Pancreas (tissue), 10 donors: ENCODE measurements at regions not wholly inside any gene's neighbourhood (a gene's known extent, or its start where the extent isn't known, plus 50 kb on each side); places are given as distances from the start of the nearest gene placed in this dataset.

Experiments
- ATAC-seq, 4 donors: fragments of 200-7000 bp; cut with Tn5 transposase; one replicate each; pipeline versions ENCODE4 v1.8.0 to v1.9.1; 2020; ENCODE audit warnings: mild to moderate bottlenecking in 4 of 4, moderate library complexity in 4 of 4
- DNase-seq, 6 donors: peaks; one replicate each; pipeline ENCODE4 v3.0.0-alpha.2; 2020
- FAIRE-seq: peaks from 2 replicates; lab custom pipeline; 2012; peaks lifted over from hg19 to GRCh38; lab: Jason Lieb, UNC
- H3K27ac ChIP-seq, 4 donors: fragments of 200-600 bp; sonication (generic); 1 replicate in 3 of 4; 2 replicates in 1 of 4; pipeline versions ENCODE4 v1.5.0 to v1.8.0; 2020
- H3K27me3 ChIP-seq, 4 donors: fragments of 200-600 bp; one replicate each; pipeline ENCODE4 v1.8.0; 2021
- H3K36me3 ChIP-seq, 3 donors: fragments of 200-600 bp; sonication (generic) in 1 of 3; one replicate each; pipeline versions ENCODE4 v1.5.0 to v1.8.0; 2020 to 2021
- H3K4me1 ChIP-seq, 3 donors: fragments of 200-600 bp; one replicate each; pipeline ENCODE4 v1.8.0; 2021
- H3K4me3 ChIP-seq, 4 donors: fragments of 200-600 bp; sonication (generic) in 2 of 4; one replicate each; pipeline versions ENCODE4 v1.5.0 to v1.8.0; 2020 to 2021
- H3K9me3 ChIP-seq, 4 donors: fragments of 200-600 bp; one replicate each; pipeline ENCODE4 v1.8.0; 2021
- CTCF ChIP-seq, 4 donors: fragments of 200-600 bp; sonication (generic) in 3 of 4; IDR thresholded peaks; one replicate each; pipeline versions ENCODE4 v1.5.0 to v1.8.0; 2021; ENCODE audit warnings: antibody characterized with exemption in 4 of 4
- WGBS, 2 donors: extraction: QIAGEN DNeasy Blood & Tissue Kit; methylation state at CpG; one replicate each; pipeline ENCODE4 v1.1.7; 2013; 5-methylcytosine and 5-hydroxymethylcytosine counted together
- intact Hi-C, 3 donors: fragments of 100-400 bp; cut with DNase I; formaldehyde crosslinking; loops; one replicate each; pipeline versions ENCODE4 v1.11.1 to v1.14.2; 2022
- donor health status: healthy with polysubstance abuse.
- donor health status: DM: no; HTN: no; CAD: no; lungs with moderate emphysema.
- donor health status: DM: no; HTN: no; CAD: no.
- donor health status: control.
- donor health status: control.
- donor health status: Bipolar disorder and iron deficiency.
- donor health status: DM: yes; HTN: yes; CAD: no.
- donor health status: DM: no; HTN: no; CAD: no.
- donor health status: DM: no; HTN: no; CAD: no.
- donor health status: DM: yes; HTN: yes; CAD: no.

GRCh38 chr18:53664575-53664974 is 559.9 kb downstream of the MBD2 start:
- no peak for TF ChIP-seq CTCF (IDR thresholded peaks at IDR 0.05)
- intact Hi-C loops, result no loop called here
- no peak for FAIRE-seq
- Histone ChIP-seq H3K4me3 (no peak overlapping the region), H3K9me3 (no peaks in the 10 kb centered on the region), H3K27ac (no peak overlapping the region), H3K36me3 (no peaks in the 10 kb centered on the region), H3K4me1 (no peaks in the 10 kb centered on the region), H3K27me3 (no peaks in the 10 kb centered on the region)
- ATAC-seq, result no peak
- no peak for DNase-seq

GRCh38 chr18:53660306-53660705 is 564.2 kb downstream of the MBD2 start:
- H3K4me3 ChIP-seq, result no peak overlapping the region
- no peak for TF ChIP-seq CTCF (IDR thresholded peaks at IDR 0.05)
- no peaks in the 10 kb centered on the region for H3K4me1 ChIP-seq
- WGBS, 2 donors, result 52 to 65% methylated on average over 2 of the region's 2 CpGs
- H3K36me3 ChIP-seq, result no peaks in the 10 kb centered on the region
- H3K27me3 ChIP-seq, result no peaks in the 10 kb centered on the region
- intact Hi-C loops, result no loop called here
- DNase-seq (no peak), FAIRE-seq (no peak), ATAC-seq (no peak)
- H3K9me3 ChIP-seq, result no peaks in the 10 kb centered on the region
- H3K27ac ChIP-seq, result no peak overlapping the region

- TF ChIP-seq CTCF (IDR thresholded peaks at IDR 0.05), result no peak
- 51% methylated on average over 2 of the region's 2 CpGs for WGBS, 2 donors
- FAIRE-seq (no peak), ATAC-seq (no peak), DNase-seq (no peak)
- H3K36me3 ChIP-seq, result no peaks in the 10 kb centered on the region
- no peak overlapping the region for H3K27ac ChIP-seq
- H3K4me3 ChIP-seq, result no peak overlapping the region
- H3K4me1 ChIP-seq, result no peaks in the 10 kb centered on the region
- no peaks in the 10 kb centered on the region for H3K27me3 ChIP-seq
- H3K9me3 ChIP-seq, result no peaks in the 10 kb centered on the region
- intact Hi-C loops, result no loop called here
Measured at GRCh38 chr18:53657257-53657656, 567.2 kb downstream of the MBD2 start.

GRCh38 chr18:53649621-53650020 is 574.8 kb downstream of the MBD2 start:
- DNase-seq (no peak), ATAC-seq (no peak), FAIRE-seq (no peak)
- Histone ChIP-seq H3K27ac (no peak overlapping the region), H3K36me3 (no peaks in the 10 kb centered on the region), H3K9me3 (no peaks in the 10 kb centered on the region), H3K4me3 (no peak overlapping the region), H3K4me1 (no peaks in the 10 kb centered on the region), H3K27me3 (no peaks in the 10 kb centered on the region)
- TF ChIP-seq CTCF (IDR thresholded peaks at IDR 0.05), result no peak
- intact Hi-C loops, result no loop called here
- 10 to 18% methylated on average over 3 of the region's 3 CpGs for WGBS, 2 donors

GRCh38 chr18:53644799-53645471 is 579.5 kb downstream of the MBD2 start:
- Histone ChIP-seq H3K27me3 (no peaks in the 10 kb centered on the region), H3K36me3 (no peaks in the 10 kb centered on the region), H3K27ac (no peak overlapping the region), H3K4me3 (no peak overlapping the region), H3K4me1 (no peaks in the 10 kb centered on the region), H3K9me3 (no peaks in the 10 kb centered on the region)
- no peak for FAIRE-seq
- 25 to 40% methylated on average over 2 of the region's 2 CpGs for WGBS, 2 donors
- no peak for ATAC-seq
- no peak for TF ChIP-seq CTCF (IDR thresholded peaks at IDR 0.05)
- DNase-seq, result no peak
- intact Hi-C loops, result no loop called here
